Retina (tissue), 1 donor: ENCODE measurements at regions not wholly inside any gene's neighbourhood (a gene's known extent, or its start where the extent isn't known, plus 50 kb on each side); places are given as distances from the start of the nearest gene placed in this dataset.
A peak's percentile ranks its signal among the peaks of the same experiment; 100 is the strongest.
"Not testable (repeated sequence)": the region's sequence is repeated elsewhere in the genome, so short reads cannot be mapped to it uniquely, and the experiment has no call there.

Experiments
- DNase-seq: peaks from one replicate; pipeline ENCODE4 v3.0.0-alpha.2; 2016

GRCh38 chr15:26020871-26021270 lies 157.7 kb upstream of the ATP10A start:
- DNase-seq: no peak

- DNase-seq: no peak
Measured at GRCh38 chr15:26017665-26018064, 154.5 kb upstream of the ATP10A start.

- peak; percentile 10 for DNase-seq
Measured at GRCh38 chr15:26015516-26016075, 152.5 kb upstream of the ATP10A start.

GRCh38 chr15:26013981-26014380 lies 150.9 kb upstream of the ATP10A start:
- DNase-seq: no peak

- no peak for DNase-seq
Measured at GRCh38 chr15:26011916-26012315, 148.8 kb upstream of the ATP10A start.

- no peak for DNase-seq
Measured at GRCh38 chr15:26007151-26007550, 144.0 kb upstream of the ATP10A start.

GRCh38 chr15:26001201-26001600 lies 138.1 kb upstream of the ATP10A start:
- no peak for DNase-seq

GRCh38 chr15:25993506-25993905 lies 130.4 kb upstream of the ATP10A start:
- no peak for DNase-seq

- no peak for DNase-seq
Measured at GRCh38 chr15:25990220-25990619, 127.1 kb upstream of the ATP10A start.

GRCh38 chr15:25989327-25989726 lies 126.2 kb upstream of the ATP10A start:
- no peak for DNase-seq

GRCh38 chr15:25988716-25989115 lies 125.6 kb upstream of the ATP10A start:
- not testable (repeated sequence) for DNase-seq

GRCh38 chr15:25987638-25988037 lies 124.5 kb upstream of the ATP10A start:
- no peak for DNase-seq

- peak; percentile 30 for DNase-seq
Measured at GRCh38 chr15:25985165-25985564, 122.0 kb upstream of the ATP10A start.

GRCh38 chr15:25982736-25983135 lies 119.6 kb upstream of the ATP10A start:
- DNase-seq: no peak

- no peak for DNase-seq
Measured at GRCh38 chr15:25981114-25981513, 118.0 kb upstream of the ATP10A start.

- DNase-seq: no peak
Measured at GRCh38 chr15:25972141-25972675, 109.1 kb upstream of the ATP10A start.

- no peak for DNase-seq
Measured at GRCh38 chr15:25971053-25971452, 107.9 kb upstream of the ATP10A start.

- no peak for DNase-seq
Measured at GRCh38 chr15:25969886-25970285, 106.8 kb upstream of the ATP10A start.

GRCh38 chr15:25967116-25967515 lies 104.0 kb upstream of the ATP10A start:
- no peak for DNase-seq

- no peak for DNase-seq
Measured at GRCh38 chr15:25965326-25965725, 102.2 kb upstream of the ATP10A start.

GRCh38 chr15:25960273-25960672 lies 97.1 kb upstream of the ATP10A start:
- DNase-seq: no peak

GRCh38 chr15:25959100-25959499 lies 96.0 kb upstream of the ATP10A start:
- DNase-seq: no peak

- DNase-seq: no peak
Measured at GRCh38 chr15:25955628-25956027, 92.5 kb upstream of the ATP10A start.

- DNase-seq: no peak
Measured at GRCh38 chr15:25954398-25954797, 91.3 kb upstream of the ATP10A start.

GRCh38 chr15:25950014-25950413 lies 86.9 kb upstream of the ATP10A start:
- no peak for DNase-seq
